HCT116 (cell line): ENCODE measurements at regions not wholly inside any gene's neighbourhood (a gene's known extent, or its start where the extent isn't known, plus 50 kb on each side); places are given as distances from the start of the nearest gene placed in this dataset.

ENCODE experiments used
- ATAC-seq: fragments of 200-7000 bp; cut with Tn5 transposase; 2 replicates; pipeline ENCODE4 v1.9.1; 2020; ENCODE audit warnings: mild to moderate bottlenecking, moderate library complexity
- BruUV-seq: library from RNA; stranded (reverse); fragments of 400-500 nt; replicated peaks from 2 replicates; lab custom pipeline; 2021; lab: Mats Ljungman, UMichigan
- CTCF ChIA-PET: fragments of 300-600 bp; sonication (Branson Sonifier 250); formaldehyde crosslinking; loops from one replicate; lab custom pipeline; 2021; ENCODE audit warnings: antibody characterized with exemption; lab: Charles Lee
- POLR2A ChIA-PET: fragments of 300-600, 350-600 bp; sonication (Branson Sonifier 250); formaldehyde crosslinking; loops from one replicate; lab custom pipeline; 2021; ENCODE audit warnings: antibody characterized with exemption; lab: Charles Lee
- RAD21 ChIA-PET, 2 experiments: fragments of 300-600 bp; sonication (Branson Sonifier 250); formaldehyde crosslinking; loops; one replicate each; lab custom pipeline; 2023; ENCODE audit warnings: low total read pairs in 2 of 2; ENCODE audit not compliant: uncharacterized antibody in 2 of 2, unreplicated experiment in 2 of 2, low non-redundant PET in 1 of 2; lab: Charles Lee
- DNase-seq: peaks from one replicate; pipeline ENCODE4 v3.0.0-alpha.2; 2010; ENCODE audit warnings: low read depth, low spot score
- H2AFZ ChIP-seq: fragments of 200-600 bp; shearing (Covaris generic), sonication (generic); 2 replicates; pipeline ENCODE4 v1.6.1; 2017; ENCODE audit warnings: low read depth, mixed run types, mixed read lengths, antibody characterized with exemption, low read length; ENCODE audit not compliant: poor library complexity, severe bottlenecking
- H3K27ac ChIP-seq: 2 replicates; pipeline ENCODE4 v1.5.1; 2012; ENCODE audit warnings: low read depth, low read length
- H3K27me3 ChIP-seq: fragments of 200-600 bp; sonication (generic); 2 replicates; pipeline ENCODE4 v1.6.1; 2016; ENCODE audit warnings: mixed run types, low read length, mixed read lengths; ENCODE audit not compliant: insufficient read depth
- H3K36me3 ChIP-seq, 2 experiments: fragments of 200-500 bp in 1 of 2; fragments of 200-600 bp in 1 of 2; sonication (Bioruptor generic) in 1 of 2; sonication (generic) in 1 of 2; 2 replicates each; pipeline versions ENCODE4 v1.5.1 to v1.6.1; 2014 to 2016; ENCODE audit warnings: low read length in 2 of 2, inconsistent platforms in 1 of 2, mixed read lengths in 1 of 2, mixed run types in 1 of 2; ENCODE audit not compliant: insufficient read depth in 2 of 2, control insufficient read depth in 1 of 2
- H3K4me1 ChIP-seq, 2 experiments: fragments of 200-600 bp in 1 of 2; sonication (generic) in 1 of 2; 2 replicates each; pipeline versions ENCODE4 v1.5.1 to v1.6.1; 2012 to 2017; ENCODE audit warnings: low read length in 2 of 2, inconsistent platforms in 1 of 2, mild to moderate bottlenecking in 1 of 2, mixed read lengths in 1 of 2, mixed run types in 1 of 2, moderate library complexity in 1 of 2; ENCODE audit not compliant: insufficient read depth in 2 of 2, control insufficient read depth in 1 of 2
- H3K4me2 ChIP-seq: fragments of 200-600 bp; sonication (generic); 2 replicates; pipeline ENCODE4 v1.6.1; 2017; ENCODE audit warnings: mixed run types, low read length, mixed read lengths
- H3K4me3 ChIP-seq, 2 experiments: fragments of 200-600 bp in 1 of 2; sonication (generic) in 1 of 2; replicated peaks in 1 of 2; 2 replicates each; pipeline ENCODE4 v1.5.1; 2011 to 2016; ENCODE audit warnings: low read length in 2 of 2, control low read depth in 1 of 2, low read depth in 1 of 2, mild to moderate bottlenecking in 1 of 2, mixed read lengths in 1 of 2, mixed run types in 1 of 2
- H3K79me2 ChIP-seq: fragments of 200-600 bp; sonication (generic); 2 replicates; pipeline ENCODE4 v1.6.1; 2017; ENCODE audit warnings: mild to moderate bottlenecking, mixed run types, low read length, moderate library complexity, mixed read lengths; ENCODE audit not compliant: insufficient read depth
- H3K9ac ChIP-seq: fragments of 200-600 bp; sonication (generic); 2 replicates; pipeline ENCODE4 v1.6.1; 2016; ENCODE audit warnings: low read length, mixed read lengths
- H3K9me2 ChIP-seq: fragments of 200-600 bp; sonication (generic), shearing (Covaris generic); 2 replicates; pipeline ENCODE4 v1.6.1; 2017; ENCODE audit warnings: mixed run types, mild to moderate bottlenecking, moderate library complexity; ENCODE audit not compliant: insufficient read depth
- H3K9me3 ChIP-seq, 2 experiments: fragments of 200-500 bp in 1 of 2; fragments of 200-600 bp in 1 of 2; sonication (Bioruptor generic) in 1 of 2; sonication (generic) in 1 of 2; 2 replicates each; pipeline ENCODE4 v1.6.1; 2014 to 2017; ENCODE audit warnings: low read length in 2 of 2, mixed read lengths in 2 of 2, inconsistent platforms in 1 of 2, low read depth in 1 of 2, mild to moderate bottlenecking in 1 of 2, mixed run types in 1 of 2, moderate library complexity in 1 of 2; ENCODE audit not compliant: control insufficient read depth in 1 of 2, insufficient read depth in 1 of 2
- H4K20me1 ChIP-seq: fragments of 200-600 bp; sonication (generic), shearing (Covaris generic); 2 replicates; pipeline ENCODE4 v1.6.1; 2017; ENCODE audit warnings: mixed run types, mild to moderate bottlenecking, moderate library complexity; ENCODE audit not compliant: insufficient read depth
- CTCF ChIP-seq, 3 experiments: fragments of 200-600 bp in 1 of 3; sonication (generic) in 1 of 3; IDR thresholded peaks in 2 of 3; conservative IDR thresholded peaks in 1 of 3; 2 replicates each; pipeline ENCODE4 v1.5.1; 2012 to 2017; ENCODE audit warnings: low read depth in 2 of 3, low read length in 2 of 3, antibody characterized with exemption in 1 of 3, borderline replicate concordance in 1 of 3, control low read depth in 1 of 3, mild to moderate bottlenecking in 1 of 3, mixed read lengths in 1 of 3, mixed run types in 1 of 3, moderate library complexity in 1 of 3; ENCODE audit not compliant: insufficient read depth in 1 of 3
- RAD21 ChIP-seq: IDR thresholded peaks from 2 replicates; pipeline ENCODE4 v1.6.1; 2012; ENCODE audit warnings: low read depth, mild to moderate bottlenecking
- YY1 ChIP-seq: IDR thresholded peaks from 2 replicates; pipeline ENCODE4 v1.6.1; 2011; ENCODE audit warnings: low read length, low read depth, moderate library complexity, mild to moderate bottlenecking; ENCODE audit not compliant: insufficient replicate concordance; ENCODE audit errors: extremely low read depth
- ZBTB33 ChIP-seq: IDR thresholded peaks from 2 replicates; pipeline ENCODE4 v1.6.1; 2011; ENCODE audit warnings: mild to moderate bottlenecking, low read length, moderate library complexity; ENCODE audit not compliant: insufficient replicate concordance; ENCODE audit errors: extremely low read depth
- intact Hi-C: fragments of 100-400 bp; cut with micrococcal nuclease; formaldehyde crosslinking; loops from 2 replicates; pipeline ENCODE4 v1.10.0; 2022

GRCh38 chr2:129903586-129904425, 75.7 kb upstream of the RAB6C start:
- Histone ChIP-seq H3K27me3 (no peaks in the 10 kb centered on the region), H3K4me2 (no peak overlapping the region), H3K9me3 (no peaks in the 10 kb centered on the region), H3K4me1 (no peaks in the 10 kb centered on the region), H4K20me1 (no peaks in the 10 kb centered on the region), H2AFZ (no peak overlapping the region), H3K79me2 (no peaks in the 10 kb centered on the region), H3K27ac (no peak overlapping the region), H3K9me2 (no peaks in the 10 kb centered on the region), H3K9ac (no peak overlapping the region), H3K36me3 (no peaks in the 10 kb centered on the region)
- CTCF ChIA-PET, result interaction anchor here (1.2 kb wide), 1 partner anchor 20 kb away, joined by 3 read pairs; no protein-coding TSS in a partner anchor
- ATAC-seq (peak; percentile 54), DNase-seq (no peak)
- no TSS peak for BruUV-seq
- RAD21 ChIA-PET, result no interaction called here
- no peak for TF ChIP-seq YY1
- TF ChIP-seq ZBTB33, result no peak
- peak; percentile 26; the same call in 1 of the 2 replicates for TF ChIP-seq RAD21
- peak in 2 of 3 experiments; percentile 13 to 23; a peak in 1 of 6 replicates for TF ChIP-seq CTCF (IDR thresholded peaks at IDR 0.05 in 2 of 3, conservative IDR thresholded peaks at IDR 0.05 in 1 of 3; ENCODE audit: borderline replicate concordance in 1 of 3, insufficient read depth in 1 of 3, low read depth in 2 of 3, low read length in 2 of 3)
- TF ChIP-seq, all 23 proteins: peak for 2
- intact Hi-C loops, result no loop called here
- POLR2A ChIA-PET, result no interaction called here
- no peak overlapping the region for H3K4me3 ChIP-seq
